ENCODE measurements at regions not wholly inside any gene's neighbourhood (a gene's known extent, or its start where the extent isn't known, plus 50 kb on each side); places are given as distances from the start of the nearest gene placed in this dataset.

DNA sequence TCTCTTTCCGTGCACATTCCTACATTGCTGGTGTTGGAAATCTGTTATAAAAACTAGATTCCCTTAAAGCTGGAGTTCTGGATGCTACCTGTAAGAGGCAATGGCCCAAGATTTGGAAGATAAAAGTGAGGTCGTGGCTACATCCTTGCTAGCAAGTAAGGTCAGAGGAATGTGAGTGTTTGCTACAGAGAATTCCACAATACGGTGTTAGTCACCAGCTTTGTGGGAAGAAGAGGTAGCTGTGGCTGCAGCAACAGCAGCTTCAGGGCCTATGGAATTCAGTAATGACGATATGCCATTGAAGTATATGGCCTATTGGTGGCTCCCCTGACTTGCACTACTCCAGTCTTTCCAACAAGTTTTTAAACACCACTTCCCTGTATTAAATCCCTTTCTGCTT lies 227.7 kb upstream of the TMEM260 start:
- no peak for DNase-seq

DNA sequence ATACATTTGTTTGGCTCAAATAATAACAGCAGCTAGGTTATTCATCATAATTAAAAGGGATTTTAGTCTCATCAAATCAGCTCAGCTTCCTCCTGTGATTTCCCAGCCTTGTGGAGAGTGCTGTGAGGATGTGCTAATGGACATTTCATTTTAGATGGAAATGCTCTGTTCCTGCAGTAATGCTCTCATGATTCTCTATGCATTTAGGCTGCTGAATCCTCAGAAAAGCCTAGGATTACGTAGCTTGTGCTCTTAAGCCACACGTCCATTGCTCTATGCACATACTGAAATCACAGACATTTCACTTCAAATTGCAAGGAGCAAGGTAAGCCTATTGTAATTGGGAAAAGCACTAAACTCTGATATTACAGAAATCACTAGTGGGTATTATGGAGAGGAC lies 226.6 kb upstream of the TMEM260 start:
- no peak for DNase-seq

GRCh38 chr14:56357428-56357827 lies 222.2 kb upstream of the TMEM260 start:
- no peak for DNase-seq

GRCh38 chr14:56358275-56358674 lies 221.3 kb upstream of the TMEM260 start:
- no peak for DNase-seq

DNA sequence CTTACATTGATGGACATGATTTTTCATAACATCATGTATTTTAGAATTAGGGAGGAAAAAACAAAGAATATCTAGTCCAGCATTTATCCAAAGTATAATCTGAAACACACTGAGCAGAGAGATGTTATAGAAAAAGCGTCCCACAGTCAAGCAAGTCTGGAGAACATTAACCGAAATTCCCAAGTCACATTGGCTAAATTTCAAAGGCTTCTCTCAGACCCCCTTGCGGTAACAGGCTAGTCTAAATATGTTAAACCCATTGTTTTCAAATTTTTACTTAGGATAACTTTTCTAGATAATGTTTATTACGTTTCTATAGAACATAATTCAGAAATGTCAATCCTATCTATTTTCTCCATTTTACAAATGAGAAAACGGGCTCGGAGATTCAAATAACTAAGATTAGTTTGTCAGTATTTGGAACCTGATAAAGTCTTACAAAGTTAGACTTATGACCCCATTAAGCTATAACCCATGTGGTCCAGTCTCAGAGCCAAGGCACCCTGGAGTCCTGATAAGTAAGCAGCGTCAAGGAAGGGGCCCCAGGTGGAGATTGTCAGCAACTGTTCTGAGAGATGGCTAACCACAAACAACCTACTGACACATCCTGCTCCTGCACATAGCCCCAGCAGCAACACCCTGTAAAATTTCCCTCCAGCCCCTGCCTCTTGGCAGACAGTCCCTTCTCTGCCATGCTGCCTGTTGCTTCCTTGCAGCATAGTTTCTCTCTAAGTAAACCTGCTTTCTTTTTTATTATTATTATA lies 220.6 kb upstream of the TMEM260 start:
- no peak for DNase-seq

GRCh38 chr14:56365663-56366062 lies 213.9 kb upstream of the TMEM260 start:
- peak in 2 of 3 donors; percentile 37 to 38 for DNase-seq

GRCh38 chr14:56367416-56367815 lies 212.2 kb upstream of the TMEM260 start:
- DNase-seq: no peak

- no peak for DNase-seq
These were observed 207.9 kb upstream of the TMEM260 start for GRCh38 chr14:56371737-56372136.

DNA sequence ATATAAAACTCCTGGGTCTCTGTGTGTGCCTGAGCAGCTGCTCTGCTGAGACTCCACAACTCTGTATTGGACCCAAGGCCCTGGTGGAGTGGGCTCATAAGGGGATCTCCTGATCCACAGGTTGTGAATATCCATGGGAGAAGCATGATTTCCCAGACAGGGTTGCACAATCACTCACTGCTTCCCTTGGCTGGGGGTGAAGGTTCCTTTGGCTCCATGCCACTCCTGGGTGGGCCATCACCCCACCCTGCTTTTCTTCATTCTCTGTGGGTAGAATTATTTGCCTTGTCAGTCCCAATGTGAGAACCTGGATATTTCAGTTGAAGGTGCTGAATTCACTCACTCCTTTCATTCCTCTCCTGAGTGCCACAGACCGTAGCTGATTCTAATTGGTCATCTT lies 205.2 kb upstream of the TMEM260 start:
- DNase-seq: no peak

GRCh38 chr14:56378046-56378445 lies 201.6 kb upstream of the TMEM260 start:
- peak; percentile 17 to 30 (median 29) for DNase-seq

GRCh38 chr14:56378475-56378877 lies 201.1 kb upstream of the TMEM260 start:
- peak; percentile 68 to 91 (median 90) for DNase-seq

DNA sequence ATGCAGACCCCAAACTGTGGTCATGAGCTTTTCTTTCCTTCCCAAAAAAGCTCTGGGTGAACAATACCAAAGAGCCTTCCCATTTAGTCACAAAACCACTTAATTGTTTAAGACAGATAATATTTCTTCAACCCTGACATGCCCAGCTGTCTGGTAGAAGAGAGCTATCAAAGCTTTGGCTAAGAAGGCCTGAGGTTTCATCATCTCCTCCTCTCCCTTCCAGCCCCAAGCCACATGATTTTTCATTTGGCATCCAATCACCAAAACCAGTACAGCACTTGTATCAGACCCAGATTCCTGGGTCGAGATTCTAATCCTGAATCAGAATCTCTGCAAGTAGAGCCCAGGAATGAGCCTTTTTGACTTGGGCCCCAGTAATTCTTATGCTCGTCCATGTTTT lies 199.6 kb upstream of the TMEM260 start:
- no peak for DNase-seq

DNA sequence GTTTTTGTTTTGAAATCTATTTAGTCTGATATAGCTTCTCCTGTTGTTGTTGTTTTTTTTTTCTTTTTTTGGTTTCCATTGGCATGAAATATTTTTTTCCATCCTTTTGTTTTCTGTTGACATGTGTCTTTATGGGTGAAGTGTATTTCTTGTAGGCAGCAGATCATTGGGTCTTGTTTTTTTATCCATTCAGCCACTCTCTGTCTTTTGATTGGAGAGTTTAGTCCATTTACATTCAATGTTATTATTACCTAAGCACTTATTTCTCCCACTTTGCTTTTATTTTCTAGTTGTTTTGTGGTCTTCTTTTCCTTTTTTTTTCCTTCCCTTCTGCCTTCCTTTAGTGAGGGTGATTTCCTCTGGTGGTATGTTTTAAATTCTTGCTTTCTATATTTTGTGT lies 193.6 kb upstream of the TMEM260 start:
- no peak for DNase-seq

DNA sequence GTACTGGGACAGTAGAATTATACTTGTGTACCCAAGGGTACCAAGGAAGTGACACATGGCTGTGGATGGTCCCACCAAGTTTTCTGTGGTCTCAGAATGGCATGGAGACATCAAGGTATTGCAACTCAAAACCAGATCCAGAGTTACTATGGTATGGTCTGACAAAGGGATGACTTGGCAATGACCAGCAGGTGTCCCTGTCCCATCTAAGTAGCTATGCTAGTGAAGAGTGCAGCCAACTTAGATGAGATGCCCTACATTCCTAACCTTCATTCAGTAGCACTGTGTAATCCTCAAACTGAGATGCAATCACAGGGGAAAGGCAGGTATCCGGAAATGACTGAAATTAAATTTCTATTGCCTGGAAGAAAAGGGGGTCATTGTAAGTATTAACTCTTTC lies 188.7 kb upstream of the TMEM260 start:
- no peak for DNase-seq

GRCh38 chr14:56394826-56395530 lies 184.6 kb upstream of the TMEM260 start:
- peak; percentile 54 to 65 (median 56) for DNase-seq

- no peak for DNase-seq
These were observed 179.3 kb upstream of the TMEM260 start for GRCh38 chr14:56400109-56400825.

GRCh38 chr14:56412468-56413434 lies 166.8 kb upstream of the TMEM260 start:
- DNase-seq: no peak

- DNase-seq: no peak
These were observed 165.9 kb upstream of the TMEM260 start for GRCh38 chr14:56413721-56414120.

DNA sequence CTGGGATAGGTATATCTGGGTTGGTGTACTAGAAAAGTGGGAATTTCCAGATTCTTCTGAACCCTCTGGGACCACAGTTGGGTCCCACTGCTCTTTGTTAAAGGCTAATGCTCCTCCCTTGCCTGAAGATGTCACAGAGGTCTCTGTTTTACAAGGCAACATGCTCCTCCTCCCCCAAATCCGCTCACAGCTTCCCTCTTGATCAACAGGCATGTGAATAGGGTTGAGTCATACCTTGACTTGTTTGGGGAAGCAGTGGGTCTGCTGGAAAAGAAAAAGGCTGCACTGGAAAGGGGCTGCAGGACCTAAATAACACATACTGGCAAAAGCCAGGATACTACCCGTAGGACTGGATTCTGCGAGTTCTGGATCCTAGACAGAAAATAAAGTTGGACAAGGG lies 165.4 kb upstream of the TMEM260 start:
- DNase-seq: peak; percentile 67 to 75 (median 74)

GRCh38 chr14:56416213-56416612 lies 163.4 kb upstream of the TMEM260 start:
- DNase-seq: no peak

DNA sequence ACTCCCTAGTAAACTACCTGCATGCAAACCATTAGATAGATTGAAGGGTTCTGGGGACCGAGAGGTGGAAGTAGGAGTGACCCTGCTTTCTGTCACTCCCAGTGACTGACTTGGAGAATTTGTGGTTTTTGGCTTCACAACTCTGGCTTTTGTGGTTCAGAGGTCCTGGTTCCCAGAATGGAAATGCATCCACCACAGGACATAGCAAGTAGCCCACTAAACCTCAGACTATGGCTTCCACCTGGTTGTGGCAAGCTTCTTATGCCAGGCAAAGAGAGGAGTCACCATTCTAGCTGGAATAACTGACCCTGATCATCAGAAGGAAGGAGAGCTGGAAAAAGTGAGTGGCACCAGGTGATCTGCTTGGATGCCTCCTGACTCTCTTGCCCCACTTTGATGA lies 162.4 kb upstream of the TMEM260 start:
- no peak for DNase-seq

- no peak for DNase-seq
These were observed 159.8 kb upstream of the TMEM260 start for GRCh38 chr14:56419750-56420149.

- no peak for DNase-seq
These were observed 157.4 kb upstream of the TMEM260 start for GRCh38 chr14:56422221-56422620.

Data from suppressor macrophage treated with lipopolysaccharide for 1 hour (primary cell).